IgD-negative memory B cell (primary cell): ENCODE measurements at regions not wholly inside any gene's neighbourhood (a gene's known extent, or its start where the extent isn't known, plus 50 kb on each side); places are given as distances from the start of the nearest gene placed in this dataset.
A peak's percentile ranks its signal among the peaks of the same experiment; 100 is the strongest.

Source experiments
- H3K27ac Mint-ChIP-seq, 3 donors: one replicate each; pipeline ENCODE4 v1.8.0; 2020 to 2022; ENCODE audit warnings: mild to moderate bottlenecking in 3 of 3, mixed read lengths in 3 of 3, moderate library complexity in 1 of 3
- H3K27me3 Mint-ChIP-seq: one replicate; pipeline ENCODE4 v1.8.0; 2021; ENCODE audit warnings: mixed read lengths
- H3K36me3 Mint-ChIP-seq: one replicate; pipeline ENCODE4 v1.8.0; 2020; ENCODE audit warnings: mild to moderate bottlenecking, mixed read lengths
- H3K4me1 Mint-ChIP-seq, 3 donors: one replicate each; pipeline ENCODE4 v1.8.0; 2020 to 2022; ENCODE audit warnings: mixed read lengths in 3 of 3, mild to moderate bottlenecking in 1 of 3
- H3K4me3 Mint-ChIP-seq, 4 donors: one replicate each; pipeline ENCODE4 v1.8.0; 2020 to 2022; ENCODE audit warnings: mild to moderate bottlenecking in 4 of 4, mixed read lengths in 4 of 4, moderate library complexity in 3 of 4
- H3K9me3 Mint-ChIP-seq, 3 donors: one replicate each; pipeline ENCODE4 v1.8.0; 2020 to 2021; ENCODE audit warnings: mixed read lengths in 3 of 3, mild to moderate bottlenecking in 1 of 3

GRCh38 chr2:128787616-128788015 lies 468.9 kb upstream of the HS6ST1 start:
- peaks cover 10% of the 10 kb centered on the region for H3K27me3 Mint-ChIP-seq
- no peaks in the 10 kb centered on the region for H3K36me3 Mint-ChIP-seq
- H3K27ac Mint-ChIP-seq, result no peak overlapping the region
- peaks cover 0 to 7% (median 5%) of the 10 kb centered on the region in 3 donors for H3K9me3 Mint-ChIP-seq
- H3K4me3 Mint-ChIP-seq, result no peak overlapping the region
- peaks cover 0 to 1% (median 0%) of the 10 kb centered on the region in 3 donors for H3K4me1 Mint-ChIP-seq

- Mint-ChIP-seq H3K36me3 (no peaks in the 10 kb centered on the region), H3K4me3 (no peak overlapping the region), H3K9me3 (peaks cover 0 to 7% (median 5%) of the 10 kb centered on the region in 3 donors), H3K27ac (no peak overlapping the region), H3K27me3 (peaks cover 5% of the 10 kb centered on the region), H3K4me1 (peaks cover 0 to 1% (median 0%) of the 10 kb centered on the region in 3 donors)
These were observed 470.1 kb upstream of the HS6ST1 start for GRCh38 chr2:128788636-128789220.

DNA sequence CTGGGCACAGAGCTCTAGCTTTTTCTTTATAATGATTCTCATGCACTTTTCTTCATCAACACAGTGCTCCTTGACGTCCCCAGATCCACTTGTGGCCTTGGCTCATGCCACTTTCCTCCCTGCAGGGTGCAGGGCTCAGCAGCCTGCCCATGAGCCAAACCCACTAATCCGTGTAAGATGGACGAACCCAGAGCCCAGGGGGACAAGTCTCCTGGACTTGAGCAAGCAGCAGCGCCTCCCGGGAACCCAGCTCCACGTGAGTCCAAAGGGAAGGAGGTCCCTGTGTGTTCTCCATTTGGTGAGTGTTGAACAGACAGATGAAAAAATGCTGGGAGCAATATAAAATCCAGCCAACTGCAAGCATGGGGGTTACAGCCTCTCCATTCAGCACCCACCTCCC lies 470.6 kb upstream of the HS6ST1 start:
- H3K4me1 Mint-ChIP-seq, result peaks cover 0 to 1% (median 0%) of the 10 kb centered on the region in 3 donors
- peaks cover 2% of the 10 kb centered on the region for H3K27me3 Mint-ChIP-seq

GRCh38 chr2:128789776-128790455 lies 471.2 kb upstream of the HS6ST1 start:
- Mint-ChIP-seq H3K36me3 (no peaks in the 10 kb centered on the region), H3K4me3 (no peak overlapping the region), H3K4me1 (peaks cover 0 to 1% (median 0%) of the 10 kb centered on the region in 3 donors), H3K27ac (no peak overlapping the region), H3K27me3 (peaks cover 2% of the 10 kb centered on the region), H3K9me3 (peaks cover 0 to 7% (median 5%) of the 10 kb centered on the region in 3 donors)

More for the DNA sequence above, 470.6 kb upstream of the HS6ST1 start:
- Mint-ChIP-seq H3K36me3 (no peaks in the 10 kb centered on the region), H3K9me3 (peaks cover 0 to 7% (median 5%) of the 10 kb centered on the region in 3 donors), H3K27ac (no peak overlapping the region), H3K4me3 (no peak overlapping the region)

GRCh38 chr2:128790541-128791001 lies 471.9 kb upstream of the HS6ST1 start:
- Mint-ChIP-seq H3K4me3 (no peak overlapping the region), H3K36me3 (no peaks in the 10 kb centered on the region), H3K27me3 (peaks cover 2% of the 10 kb centered on the region), H3K4me1 (peaks cover 0 to 1% (median 0%) of the 10 kb centered on the region in 3 donors), H3K9me3 (peaks cover 0 to 7% (median 5%) of the 10 kb centered on the region in 3 donors), H3K27ac (no peak overlapping the region)

DNA sequence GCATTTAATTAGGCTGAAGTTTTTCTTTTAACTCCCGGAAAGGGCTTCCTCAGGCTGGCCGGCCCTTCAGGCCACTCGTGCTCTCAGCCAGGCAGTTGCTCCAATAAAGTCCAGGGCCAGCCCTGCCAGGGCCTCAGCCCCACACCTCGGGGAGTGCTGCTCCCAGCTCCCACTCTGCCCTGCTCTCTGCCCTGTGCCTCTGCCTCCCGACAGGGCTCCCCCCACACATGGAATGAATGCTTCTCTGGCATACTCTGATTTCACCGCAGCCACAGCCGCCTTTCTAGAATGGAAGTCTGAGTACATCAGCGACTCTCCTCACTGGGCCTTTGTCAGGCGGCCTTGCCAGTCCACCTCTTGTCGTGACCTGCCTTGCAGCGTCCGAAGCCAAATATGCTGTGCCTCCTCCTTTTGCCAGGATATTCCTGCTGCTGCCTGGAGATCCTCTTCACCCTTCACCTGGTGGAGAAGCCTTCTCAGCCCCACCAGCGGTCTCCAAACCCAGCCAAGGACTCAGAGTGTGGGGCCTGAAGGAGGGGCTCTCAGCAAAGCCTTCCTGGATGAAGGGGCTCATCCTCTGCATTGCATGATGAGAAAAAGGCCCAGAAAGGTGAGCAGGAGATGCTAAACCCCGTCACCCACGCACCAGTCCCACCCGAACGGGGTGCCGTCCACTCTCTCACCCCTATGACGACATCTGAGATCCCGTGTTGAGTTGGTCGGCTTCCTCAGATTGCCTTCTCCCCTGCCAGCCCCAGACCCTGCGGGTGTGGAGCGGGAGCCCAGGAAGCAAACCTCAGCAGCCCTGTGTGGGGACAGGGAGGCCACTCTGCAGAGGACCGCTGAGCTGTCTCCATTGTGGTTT lies 472.7 kb upstream of the HS6ST1 start:
- peaks cover 2% of the 10 kb centered on the region for H3K27me3 Mint-ChIP-seq
- peak overlapping the region in 1 of 3 donors; percentile 31 for H3K27ac Mint-ChIP-seq
- no peaks in the 10 kb centered on the region for H3K36me3 Mint-ChIP-seq
- peaks cover 0 to 1% (median 0%) of the 10 kb centered on the region in 3 donors for H3K4me1 Mint-ChIP-seq
- peaks cover 0 to 7% (median 5%) of the 10 kb centered on the region in 3 donors for H3K9me3 Mint-ChIP-seq
- H3K4me3 Mint-ChIP-seq, result no peak overlapping the region

DNA sequence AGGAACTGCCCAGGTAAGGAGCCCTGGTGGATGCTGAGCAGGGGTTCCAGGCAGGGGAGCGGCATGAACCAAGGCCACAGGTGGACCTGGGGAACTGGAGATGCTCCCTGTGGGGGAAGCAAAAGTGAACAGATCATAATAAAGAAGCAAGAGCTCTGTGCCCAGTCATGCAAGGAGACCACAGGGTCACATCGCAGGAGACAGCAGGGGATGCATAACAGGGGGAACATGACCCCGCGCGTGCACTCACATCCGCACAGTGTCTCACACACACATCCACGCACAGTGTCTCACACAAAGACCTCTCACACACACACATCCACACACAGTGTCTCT lies 473.3 kb upstream of the HS6ST1 start:
- Mint-ChIP-seq H3K27me3 (peaks cover 2% of the 10 kb centered on the region), H3K36me3 (no peaks in the 10 kb centered on the region), H3K4me3 (no peak overlapping the region), H3K9me3 (peaks cover 0 to 7% (median 5%) of the 10 kb centered on the region in 3 donors), H3K27ac (no peak overlapping the region), H3K4me1 (peaks cover 0 to 1% (median 0%) of the 10 kb centered on the region in 3 donors)

DNA sequence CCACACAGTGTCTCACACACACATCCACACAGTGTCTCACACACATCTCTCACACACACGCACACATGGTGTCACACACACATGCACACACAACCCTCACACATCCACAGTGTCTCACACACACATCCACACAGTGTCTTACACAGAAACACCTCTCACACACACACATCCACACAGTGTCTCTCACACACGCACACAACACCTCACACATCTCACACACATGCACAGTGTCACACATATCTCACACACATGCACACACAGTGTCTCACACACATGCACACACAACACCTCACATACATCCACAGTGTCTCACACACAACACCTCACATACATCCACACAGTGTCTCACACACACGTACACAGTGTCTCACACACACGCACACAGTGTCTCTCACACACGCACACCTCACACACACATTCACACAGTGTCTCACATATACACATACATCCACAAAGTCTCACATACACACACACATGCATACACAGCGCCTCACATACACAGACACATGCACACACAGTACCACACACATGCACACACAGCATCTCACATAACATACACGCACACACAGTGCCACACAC lies 473.9 kb upstream of the HS6ST1 start:
- H3K9me3 Mint-ChIP-seq, result peaks cover 0 to 7% (median 5%) of the 10 kb centered on the region in 3 donors
- no peaks in the 10 kb centered on the region for H3K36me3 Mint-ChIP-seq
- H3K4me3 Mint-ChIP-seq, result no peak overlapping the region
- H3K4me1 Mint-ChIP-seq, result peaks cover 0 to under 1% (median 0%) of the 10 kb centered on the region in 3 donors
- no peak overlapping the region for H3K27ac Mint-ChIP-seq
- peaks cover 2% of the 10 kb centered on the region for H3K27me3 Mint-ChIP-seq

- Mint-ChIP-seq H3K9me3 (peaks cover 0 to 4% (median 3%) of the 10 kb centered on the region in 3 donors), H3K27ac (no peak overlapping the region), H3K36me3 (no peaks in the 10 kb centered on the region), H3K4me1 (peaks cover 0 to 1% (median 0%) of the 10 kb centered on the region in 3 donors), H3K4me3 (no peak overlapping the region), H3K27me3 (peaks cover 2% of the 10 kb centered on the region)
These were observed 474.7 kb upstream of the HS6ST1 start for GRCh38 chr2:128793404-128793803.

DNA sequence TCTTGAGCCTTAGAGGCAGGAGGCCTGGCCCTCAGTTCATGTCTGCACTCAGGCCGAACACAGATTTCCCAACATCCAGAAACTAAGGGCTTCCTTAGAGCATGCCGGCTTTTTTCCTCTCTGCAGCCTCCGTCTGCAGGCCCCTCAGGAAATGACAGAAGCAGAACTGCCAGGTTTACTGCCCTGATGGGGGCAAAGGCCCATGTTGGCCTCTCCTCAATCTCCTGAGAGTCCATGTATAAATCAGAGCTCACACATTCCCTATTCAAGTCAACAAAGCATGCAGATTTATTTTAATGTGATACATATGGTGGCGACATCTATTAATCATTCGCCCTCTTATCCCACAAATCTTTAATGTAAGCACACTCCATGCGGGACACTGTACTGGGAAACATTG lies 475.6 kb upstream of the HS6ST1 start:
- Mint-ChIP-seq H3K27ac (no peak overlapping the region), H3K27me3 (peaks cover 2% of the 10 kb centered on the region), H3K9me3 (no peaks in the 10 kb centered on the region)

GRCh38 chr2:128796321-128796720 lies 477.7 kb upstream of the HS6ST1 start:
- Mint-ChIP-seq H3K4me1 (peaks cover 0 to 1% (median 0%) of the 10 kb centered on the region in 3 donors), H3K9me3 (no peaks in the 10 kb centered on the region), H3K4me3 (no peak overlapping the region), H3K36me3 (no peaks in the 10 kb centered on the region), H3K27ac (no peak overlapping the region), H3K27me3 (no peaks in the 10 kb centered on the region)

More for the DNA sequence above, 475.6 kb upstream of the HS6ST1 start:
- Mint-ChIP-seq H3K4me3 (no peak overlapping the region), H3K4me1 (peaks cover 0 to 1% (median 0%) of the 10 kb centered on the region in 3 donors), H3K36me3 (no peaks in the 10 kb centered on the region)

DNA sequence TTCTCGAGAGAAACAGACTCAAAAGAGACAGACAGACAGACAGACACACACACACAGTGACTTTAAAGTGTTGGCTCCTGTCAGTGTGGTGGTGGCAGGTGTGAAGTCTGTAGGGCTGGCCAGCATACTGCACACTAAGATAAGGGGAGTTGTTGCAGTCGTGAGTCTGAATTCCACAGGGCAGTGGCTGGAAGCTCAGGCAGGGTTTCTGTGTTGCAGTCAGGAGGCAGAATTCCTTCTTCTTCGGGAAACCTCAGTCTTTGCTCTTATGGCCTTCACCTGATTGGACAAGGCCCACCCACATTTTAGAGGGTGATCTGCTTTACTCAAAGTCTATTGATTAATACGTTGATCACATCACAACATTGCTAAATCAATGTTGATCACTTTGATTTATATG lies 478.4 kb upstream of the HS6ST1 start:
- Mint-ChIP-seq H3K4me3 (no peak overlapping the region), H3K9me3 (no peaks in the 10 kb centered on the region), H3K27me3 (no peaks in the 10 kb centered on the region), H3K4me1 (peaks cover 0 to 1% (median 0%) of the 10 kb centered on the region in 3 donors), H3K27ac (no peak overlapping the region), H3K36me3 (no peaks in the 10 kb centered on the region)

DNA sequence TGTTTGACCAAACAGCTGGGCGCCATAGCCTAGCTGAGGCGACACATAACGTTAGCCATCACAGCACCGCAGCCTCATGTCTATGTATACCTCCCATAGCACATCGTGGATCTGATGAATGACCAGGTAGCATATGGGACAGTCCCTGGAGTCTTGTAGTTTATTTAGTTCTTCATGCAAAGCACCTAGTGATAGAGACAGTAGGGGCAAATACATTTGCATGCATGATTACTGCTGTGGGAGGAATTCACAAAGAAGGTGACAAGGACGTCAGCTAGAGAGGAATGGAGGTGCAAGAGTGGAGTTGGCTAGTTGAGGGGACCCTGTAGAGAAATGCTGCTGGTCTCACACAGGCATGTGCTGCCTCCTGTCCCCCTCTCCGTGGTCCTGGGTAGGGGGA lies 478.9 kb upstream of the HS6ST1 start:
- H3K27me3 Mint-ChIP-seq, result no peaks in the 10 kb centered on the region
- H3K9me3 Mint-ChIP-seq, result no peaks in the 10 kb centered on the region
- no peaks in the 10 kb centered on the region for H3K36me3 Mint-ChIP-seq
- peaks cover 0 to 1% (median 0%) of the 10 kb centered on the region in 3 donors for H3K4me1 Mint-ChIP-seq
- peak overlapping the region in 1 of 4 donors; percentile 19 for H3K4me3 Mint-ChIP-seq
- no peak overlapping the region for H3K27ac Mint-ChIP-seq

GRCh38 chr2:128797937-128798336 lies 479.3 kb upstream of the HS6ST1 start:
- Mint-ChIP-seq H3K9me3 (no peaks in the 10 kb centered on the region), H3K4me3 (peak overlapping the region in 1 of 4 donors; percentile 19)

More at GRCh38 chr2:128797937-128798336, 479.3 kb upstream of the HS6ST1 start:
- Mint-ChIP-seq H3K27me3 (no peaks in the 10 kb centered on the region), H3K27ac (no peak overlapping the region), H3K36me3 (no peaks in the 10 kb centered on the region), H3K4me1 (peaks cover 0 to 1% (median 0%) of the 10 kb centered on the region in 3 donors)
